GM21515 (cell line): ENCODE measurements at regions not wholly inside any gene's neighbourhood (a gene's known extent, or its start where the extent isn't known, plus 50 kb on each side); places are given as distances from the start of the nearest gene placed in this dataset.

Experiments used
- ATAC-seq: cut with Tn5 transposase; IDR thresholded peaks from one replicate; pipeline ENCODE4 v1.9.1; 2021; ENCODE audit not compliant: unreplicated experiment

- ATAC-seq, result no peak
These were observed 269.4 kb upstream of the LRATD1 start for GRCh38 chr2:14363137-14363536.

- no peak for ATAC-seq
These were observed 268.5 kb upstream of the LRATD1 start for GRCh38 chr2:14363976-14364375.

GRCh38 chr2:14364471-14364870 lies 268.0 kb upstream of the LRATD1 start:
- ATAC-seq, result no peak

DNA sequence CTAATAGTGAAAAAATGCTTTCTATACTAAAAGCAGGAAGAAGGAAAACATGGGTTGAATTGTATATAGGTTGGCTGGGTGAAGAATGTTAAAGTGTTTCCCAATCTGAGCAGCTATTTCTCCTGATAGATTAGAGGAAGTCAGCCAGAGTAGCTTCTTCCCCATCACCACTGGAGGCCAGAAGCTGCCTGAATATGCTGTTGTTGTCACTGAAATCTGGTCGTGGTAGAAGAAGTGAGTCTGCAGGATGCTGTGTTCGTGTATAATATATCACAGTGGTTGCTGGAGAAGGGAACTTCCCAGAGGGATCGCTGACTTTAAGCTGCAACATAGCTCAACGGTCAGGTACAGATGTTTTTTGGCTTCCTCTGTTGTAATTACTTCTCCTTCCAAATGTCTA lies 247.5 kb upstream of the LRATD1 start:
- no peak for ATAC-seq

DNA sequence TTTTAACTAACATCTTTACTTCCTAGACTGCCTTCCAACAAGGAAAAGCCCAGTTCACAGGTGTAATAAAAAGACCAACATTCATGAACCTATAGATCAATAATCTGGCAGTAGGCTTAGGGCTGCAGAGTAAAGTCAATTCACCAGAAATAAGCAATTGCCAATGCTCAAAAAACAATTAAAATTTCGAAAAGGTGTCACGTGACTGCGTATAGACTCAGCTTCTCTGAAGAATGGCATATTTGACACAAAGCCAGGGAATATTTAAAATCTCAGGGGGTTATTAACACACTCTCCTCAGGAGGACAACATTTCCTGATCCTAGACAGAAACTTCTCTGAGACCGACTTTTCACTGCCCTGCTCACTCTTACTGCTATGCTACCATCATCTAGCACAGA lies 245.2 kb upstream of the LRATD1 start:
- ATAC-seq, result no peak

DNA sequence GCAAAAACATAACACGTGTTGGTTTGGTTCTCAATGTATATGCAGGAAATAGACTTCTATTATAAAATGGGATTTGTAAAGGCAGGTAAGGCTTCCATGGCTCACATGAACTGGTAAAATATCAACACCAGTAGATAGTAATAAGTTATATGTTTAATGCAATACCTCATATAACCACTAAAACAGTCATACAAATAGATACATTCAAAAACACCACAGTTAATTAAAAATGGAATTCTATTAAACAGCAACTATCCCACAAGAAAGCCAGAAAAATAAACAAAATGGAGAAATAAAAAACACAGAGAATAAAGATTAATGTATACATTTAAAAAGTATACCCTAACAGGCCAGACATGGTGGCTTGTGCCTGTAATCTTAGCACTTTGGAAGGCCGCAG lies 243.8 kb upstream of the LRATD1 start:
- ATAC-seq, result no peak

DNA sequence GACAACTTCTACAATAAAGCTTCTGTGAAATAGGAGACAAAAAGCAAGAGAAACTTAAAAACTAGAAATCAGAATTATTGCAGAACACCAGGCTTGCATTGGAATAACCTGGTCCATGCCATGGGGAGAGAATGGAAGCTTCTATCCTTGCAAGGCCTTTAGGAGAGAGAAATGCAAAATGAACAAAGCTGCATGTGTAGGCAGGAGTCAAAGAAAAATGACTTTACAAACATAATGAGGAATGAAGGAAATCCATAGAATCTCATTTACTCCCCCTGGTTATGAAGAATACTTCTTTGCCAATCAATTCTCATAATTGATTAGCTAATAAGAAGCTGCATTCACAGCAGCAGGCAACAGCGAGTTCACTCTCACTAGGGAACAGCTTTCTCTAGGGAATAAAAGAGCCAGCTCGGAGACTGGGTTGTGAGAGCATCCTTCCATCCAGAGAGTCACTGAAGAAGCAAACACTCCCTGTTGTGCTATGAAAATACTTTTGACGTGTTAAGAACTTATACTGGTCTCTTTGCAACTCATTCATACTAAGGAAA lies 235.9 kb upstream of the LRATD1 start:
- ATAC-seq, result no peak

DNA sequence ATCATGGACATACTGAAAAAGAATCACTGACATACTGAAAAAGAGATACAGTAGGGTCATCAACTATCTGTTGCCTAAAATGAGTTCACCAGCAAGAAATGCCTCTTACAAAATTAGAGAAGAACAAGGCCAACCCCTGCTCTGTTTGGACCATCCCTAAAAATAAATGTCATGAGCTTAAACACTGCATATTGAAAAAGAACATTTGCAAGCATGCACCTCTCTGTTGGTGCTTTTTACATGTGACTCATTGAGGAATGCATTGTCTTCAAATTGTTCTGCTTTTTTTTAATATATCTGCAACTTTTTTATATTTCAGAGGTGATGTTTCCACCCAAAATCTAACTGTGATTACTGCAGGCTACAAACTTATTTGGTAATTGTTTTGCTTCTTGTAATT lies 233.9 kb upstream of the LRATD1 start:
- no peak for ATAC-seq

- ATAC-seq, result no peak
These were observed 230.6 kb upstream of the LRATD1 start for GRCh38 chr2:14401873-14402272.

GRCh38 chr2:14408695-14409094 lies 223.8 kb upstream of the LRATD1 start:
- ATAC-seq, result no peak

- ATAC-seq, result no peak
These were observed 215.0 kb upstream of the LRATD1 start for GRCh38 chr2:14417551-14417950.

DNA sequence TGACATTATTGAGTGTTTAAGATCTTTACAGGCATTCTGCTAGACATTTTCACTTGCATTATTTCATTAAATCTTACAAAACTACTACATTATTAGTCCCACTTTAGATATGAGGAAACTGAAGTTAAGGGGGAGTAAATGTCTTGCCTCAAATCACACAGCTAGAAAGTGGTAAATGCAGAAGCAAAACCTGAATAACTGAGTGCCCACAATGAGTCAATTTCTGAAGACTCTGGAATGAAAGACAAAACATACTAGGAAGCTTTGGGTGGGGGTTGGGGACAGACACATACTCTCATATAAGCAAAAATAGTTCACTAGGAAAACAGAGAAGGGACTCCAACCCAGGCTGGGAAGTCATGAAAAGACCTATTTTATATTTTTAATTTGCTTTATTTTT lies 214.4 kb upstream of the LRATD1 start:
- no peak for ATAC-seq

DNA sequence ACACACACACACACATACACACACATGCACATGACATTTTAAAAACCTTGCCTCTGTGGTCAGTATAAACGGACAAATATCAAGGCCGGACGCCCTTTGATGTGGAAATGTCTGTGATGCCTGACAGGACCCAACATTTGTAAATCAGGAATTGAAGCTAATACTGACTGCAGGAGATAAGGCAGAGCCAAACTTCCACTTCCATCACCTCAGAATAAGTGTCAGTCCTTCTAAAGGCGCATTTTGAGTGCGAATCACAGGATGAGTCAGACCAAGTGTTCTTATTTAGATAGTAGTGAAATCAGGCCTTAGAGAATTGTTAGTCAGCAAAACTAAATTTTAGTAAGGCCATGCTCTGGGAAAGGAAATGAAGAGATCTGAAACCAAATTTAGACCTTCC lies 211.7 kb upstream of the LRATD1 start:
- no peak for ATAC-seq

GRCh38 chr2:14422426-14422825 lies 210.1 kb upstream of the LRATD1 start:
- no peak for ATAC-seq

- no peak for ATAC-seq
These were observed 209.2 kb upstream of the LRATD1 start for GRCh38 chr2:14423145-14423906.

GRCh38 chr2:14424478-14425390 lies 207.8 kb upstream of the LRATD1 start:
- ATAC-seq, result peak; percentile 57

DNA sequence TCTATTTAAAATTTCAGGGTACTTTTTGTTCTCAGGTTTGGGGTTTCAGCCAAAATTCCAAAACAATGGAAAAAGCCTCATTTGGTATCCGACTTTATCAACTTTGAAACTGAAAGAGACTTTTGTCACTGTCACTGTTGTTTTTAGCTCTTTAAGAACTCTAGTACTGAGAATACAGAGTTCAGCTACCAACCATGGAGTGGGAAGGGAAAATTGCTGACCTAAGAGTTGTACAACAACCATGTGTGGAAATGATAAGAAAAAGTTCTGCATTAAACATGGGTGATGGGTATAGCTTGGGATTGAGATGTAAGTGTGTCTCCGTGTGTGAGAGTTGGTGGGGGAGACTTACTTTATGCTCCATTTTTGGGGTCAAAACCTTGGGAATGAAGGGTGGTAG lies 206.6 kb upstream of the LRATD1 start:
- ATAC-seq, result no peak

GRCh38 chr2:14428056-14428455 lies 204.5 kb upstream of the LRATD1 start:
- no peak for ATAC-seq

- ATAC-seq, result no peak
These were observed 198.5 kb upstream of the LRATD1 start for GRCh38 chr2:14433946-14434495.

DNA sequence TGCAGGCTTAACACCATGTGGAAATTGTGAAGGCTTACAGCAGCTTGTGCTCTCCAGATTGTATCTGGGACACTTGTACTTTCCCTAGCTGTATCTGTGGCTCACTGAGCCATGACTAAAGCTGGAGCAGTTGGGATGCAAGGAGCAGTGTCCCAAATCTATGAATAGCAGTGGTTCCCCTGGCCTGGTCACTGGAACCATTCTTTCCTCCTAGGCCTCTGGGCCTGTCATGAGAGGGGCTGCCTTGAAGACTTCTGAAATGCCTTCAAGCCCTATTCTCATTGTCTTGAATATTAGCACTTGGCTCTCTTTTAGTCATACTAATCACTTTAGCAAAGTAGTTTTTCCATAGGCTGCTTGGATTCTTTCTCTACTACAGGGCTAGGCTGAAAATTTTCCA lies 186.8 kb upstream of the LRATD1 start:
- no peak for ATAC-seq

DNA sequence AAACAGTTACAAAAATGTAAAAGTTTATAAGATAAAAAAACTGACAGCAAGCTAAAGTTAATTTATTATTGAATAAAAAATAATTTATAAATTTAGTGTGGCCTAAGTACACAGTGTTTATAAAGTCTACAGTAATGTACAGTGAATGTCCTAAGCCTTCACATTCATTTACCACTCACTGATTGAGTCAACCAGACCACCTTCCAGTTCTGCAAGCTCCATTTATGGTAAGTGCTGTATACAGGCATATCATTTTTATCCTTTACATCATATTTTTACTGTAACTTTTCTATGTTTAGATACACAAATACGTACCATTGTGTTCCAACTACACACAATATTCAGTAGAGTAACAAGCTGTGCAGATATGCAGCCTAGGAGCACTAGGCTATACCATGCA lies 184.2 kb upstream of the LRATD1 start:
- ATAC-seq, result no peak

DNA sequence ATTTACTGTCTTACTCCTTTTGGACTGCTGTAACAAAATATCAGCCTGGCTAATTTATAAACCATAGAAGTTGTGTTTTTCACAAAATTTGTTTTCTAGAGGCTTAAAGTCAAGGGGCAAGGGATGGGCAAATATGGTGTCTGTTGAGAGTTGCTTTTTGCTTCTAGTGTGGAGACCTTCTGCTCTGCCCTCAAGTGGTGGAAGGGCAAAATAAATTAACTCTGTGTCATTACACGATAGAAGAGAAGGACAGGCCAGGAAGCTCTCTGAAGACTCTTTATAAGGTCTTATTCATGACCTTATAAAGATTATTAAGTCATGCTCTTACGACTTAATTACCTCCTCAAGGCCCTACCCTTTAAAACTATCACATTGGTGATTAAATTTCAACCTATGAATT lies 181.2 kb upstream of the LRATD1 start:
- ATAC-seq, result no peak
